HT1080 (cell line): ENCODE measurements at regions not wholly inside any gene's neighbourhood (a gene's known extent, or its start where the extent isn't known, plus 50 kb on each side); places are given as distances from the start of the nearest gene placed in this dataset.
A peak's percentile ranks its signal among the peaks of the same experiment; 100 is the strongest.

Source experiments
- DNase-seq: peaks from one replicate; pipeline ENCODE4 v3.0.0-alpha.2; 2015; ENCODE audit warnings: low read depth

DNA sequence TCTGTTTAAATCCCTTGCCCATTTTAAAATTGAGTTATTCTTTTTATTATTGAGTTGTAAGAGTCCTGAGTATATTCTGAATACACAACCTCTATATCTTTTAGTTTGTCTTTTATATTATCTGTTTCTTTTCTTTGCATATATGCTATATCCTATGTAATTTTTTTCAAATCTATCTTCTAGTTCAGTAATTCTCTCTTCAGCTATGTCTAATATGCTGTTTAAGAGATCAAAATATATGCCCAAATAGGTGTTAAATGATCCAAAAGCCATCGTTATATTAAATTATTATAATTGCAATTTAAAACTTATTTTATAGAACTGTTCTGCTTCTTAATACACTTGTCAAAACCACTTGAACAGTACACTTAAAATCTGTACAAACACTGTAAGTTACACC, 107.4 kb upstream of the TSPAN5 start:
- no peak for DNase-seq

DNA sequence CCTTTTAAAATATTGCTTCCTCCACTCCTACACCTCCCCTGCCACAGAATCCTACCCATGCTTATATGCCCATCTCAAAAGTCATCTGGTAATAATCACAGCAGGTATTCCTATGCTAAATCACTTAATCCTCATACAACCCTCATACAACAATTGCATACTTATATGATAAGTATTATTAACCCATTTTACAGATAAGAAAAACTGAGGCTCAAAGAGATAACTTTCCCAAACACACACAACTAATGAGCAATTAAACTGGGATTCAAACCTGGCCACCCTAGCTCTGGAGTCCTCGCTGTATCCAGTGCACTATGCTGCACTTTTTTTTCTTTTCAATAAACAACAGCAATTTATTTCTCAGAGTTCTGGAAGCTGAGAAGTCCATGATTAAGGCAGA, 99.8 kb upstream of the TSPAN5 start:
- no peak for DNase-seq

DNA sequence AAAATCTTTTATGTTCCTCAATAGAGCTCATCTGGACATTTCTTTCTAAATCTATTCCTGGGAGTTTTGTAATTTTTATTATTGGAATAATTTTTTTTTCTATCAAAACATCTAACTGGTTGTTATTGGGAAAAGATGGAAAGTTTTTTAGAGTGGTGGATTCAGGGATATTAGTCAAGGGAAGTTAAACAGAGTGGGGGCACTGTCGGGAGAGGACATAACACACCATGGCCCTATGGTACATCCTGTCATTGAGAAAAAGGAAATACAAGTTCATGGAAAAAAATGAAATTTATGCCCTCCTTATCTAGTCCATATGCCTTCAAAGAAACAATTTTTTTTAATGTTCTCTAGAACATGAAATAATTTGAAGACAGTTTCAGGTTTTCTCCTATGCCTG, 96.3 kb upstream of the TSPAN5 start:
- DNase-seq: no peak

DNA sequence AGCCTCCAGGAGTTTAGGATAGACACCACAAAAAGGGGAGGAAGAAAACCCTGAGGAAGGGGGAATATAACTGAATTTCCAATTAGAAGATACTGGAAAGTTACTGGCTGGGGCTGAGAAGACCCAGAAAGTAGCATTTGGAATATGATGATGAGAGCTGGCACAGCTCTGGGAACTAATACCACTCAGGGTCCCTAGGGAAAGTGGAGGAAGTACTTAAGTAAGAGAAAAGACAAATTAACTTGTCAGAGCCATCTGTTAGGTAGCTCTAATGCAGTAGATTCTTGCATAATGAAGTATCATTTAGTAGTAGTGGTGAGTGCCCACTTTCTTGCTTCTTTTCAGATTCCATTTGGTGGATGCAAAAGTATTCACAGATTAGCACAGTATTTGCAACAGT, 90.8 kb upstream of the TSPAN5 start:
- DNase-seq: no peak

DNA sequence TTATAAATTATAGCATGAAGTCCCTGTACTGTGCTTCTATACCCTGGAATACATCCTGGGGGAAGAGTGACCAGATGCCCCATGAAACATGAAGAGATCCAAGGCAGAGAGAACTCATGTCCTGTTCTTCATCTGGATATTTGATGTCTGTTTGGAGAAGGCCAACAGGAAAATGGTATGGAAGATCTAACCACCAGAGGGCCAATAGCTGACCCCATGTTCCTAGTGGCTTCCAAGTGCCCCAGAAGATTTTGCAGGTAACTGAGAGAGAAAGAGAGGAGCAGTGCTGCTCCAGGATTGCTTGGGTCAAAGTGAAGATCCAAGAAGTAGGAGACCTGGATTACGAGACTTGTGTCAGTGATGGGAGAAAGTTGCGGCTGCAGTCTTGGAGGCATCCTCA, 90.2 kb upstream of the TSPAN5 start:
- DNase-seq: no peak

DNA sequence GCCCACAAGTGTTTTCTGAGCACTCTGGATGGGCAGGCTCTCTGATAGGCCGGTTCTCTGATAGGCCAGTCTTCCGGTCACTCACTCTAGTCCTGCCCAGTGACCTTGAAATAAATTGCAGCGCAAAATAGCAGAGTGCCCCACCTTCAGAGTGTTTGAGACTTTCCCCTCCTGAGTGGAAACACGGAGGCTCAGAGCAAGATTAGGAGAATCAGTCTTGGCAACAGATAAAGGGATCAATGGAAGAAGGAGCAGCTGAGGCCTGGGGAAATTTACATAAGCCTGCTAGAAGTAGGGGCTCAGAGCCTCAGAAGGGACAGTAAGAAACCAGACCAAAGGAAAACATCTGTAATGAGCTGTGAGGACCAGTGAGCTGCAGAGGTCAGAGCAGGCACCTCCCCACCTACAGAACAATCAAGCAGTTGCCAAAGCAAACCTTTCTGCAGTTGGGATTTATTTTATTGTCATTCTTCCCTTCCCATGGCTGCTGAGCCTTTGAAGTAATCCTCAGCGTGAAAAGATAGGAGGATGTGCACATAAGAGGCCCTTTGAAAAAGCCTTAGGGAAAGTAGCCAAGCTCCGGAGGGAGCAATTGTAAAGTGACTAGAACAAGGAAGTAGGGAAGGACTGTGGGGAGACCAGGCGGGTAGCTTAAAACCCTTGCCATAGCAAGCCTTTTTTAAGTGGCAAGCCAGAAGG, 89.1 kb upstream of the TSPAN5 start:
- DNase-seq: no peak

DNA sequence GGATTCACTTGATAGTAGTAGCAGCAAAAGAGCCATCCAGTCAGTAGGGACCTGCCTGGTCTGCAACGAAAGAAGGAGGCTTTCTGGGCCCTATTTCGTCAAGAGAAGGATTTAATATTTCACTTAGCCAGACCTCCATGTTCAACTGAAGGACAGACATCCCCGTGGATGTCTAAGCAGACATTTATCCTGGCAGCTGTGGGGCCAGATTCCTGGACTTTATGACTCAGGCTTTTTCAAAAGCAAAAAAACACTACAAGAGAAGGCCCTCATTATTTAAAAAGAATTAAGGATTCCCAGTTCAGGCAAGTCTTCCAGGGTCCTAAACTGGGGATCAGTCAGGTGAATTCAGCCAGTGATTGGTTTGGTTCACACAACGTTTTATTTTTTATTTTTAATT, 88.5 kb upstream of the TSPAN5 start:
- no peak for DNase-seq

DNA sequence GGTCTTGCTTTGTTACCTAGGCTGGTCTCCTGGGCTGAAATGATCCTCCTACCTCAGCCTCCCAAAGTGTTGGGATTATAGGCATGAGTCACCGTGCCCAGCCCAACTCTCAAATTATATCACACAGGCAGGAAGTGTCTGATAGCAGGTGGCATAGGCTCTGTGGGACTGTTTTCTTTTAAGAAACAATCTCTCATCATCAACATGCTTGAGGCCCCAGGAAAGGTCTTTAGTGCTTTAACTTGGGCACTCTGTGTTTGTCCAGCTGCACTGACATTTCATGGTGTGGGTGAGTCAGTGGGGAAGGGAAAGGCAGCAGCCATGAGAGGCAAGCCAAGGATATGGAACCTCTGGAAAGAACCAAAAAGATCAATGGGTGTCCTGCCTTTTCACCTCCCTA, 88.1 kb upstream of the TSPAN5 start:
- DNase-seq: peak; percentile 64

DNA sequence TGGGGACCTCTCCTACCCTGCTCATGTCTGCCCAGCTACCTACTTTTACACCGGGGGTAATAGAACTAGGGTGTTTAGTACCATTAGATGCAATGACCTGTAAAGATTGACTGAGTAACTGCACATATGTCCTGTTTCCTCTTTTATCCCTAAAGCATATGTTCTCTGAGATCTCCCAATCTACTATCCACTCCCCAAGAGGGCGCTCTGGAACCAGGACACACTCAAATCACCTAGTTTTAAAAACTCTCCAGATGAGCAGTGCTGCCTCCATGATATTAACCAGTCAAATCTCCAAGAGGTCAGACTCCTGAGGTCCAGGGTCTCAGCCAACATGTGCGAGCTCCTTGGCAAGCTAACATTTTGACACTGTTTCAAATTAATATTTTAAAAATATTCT, 87.0 kb upstream of the TSPAN5 start:
- no peak for DNase-seq

DNA sequence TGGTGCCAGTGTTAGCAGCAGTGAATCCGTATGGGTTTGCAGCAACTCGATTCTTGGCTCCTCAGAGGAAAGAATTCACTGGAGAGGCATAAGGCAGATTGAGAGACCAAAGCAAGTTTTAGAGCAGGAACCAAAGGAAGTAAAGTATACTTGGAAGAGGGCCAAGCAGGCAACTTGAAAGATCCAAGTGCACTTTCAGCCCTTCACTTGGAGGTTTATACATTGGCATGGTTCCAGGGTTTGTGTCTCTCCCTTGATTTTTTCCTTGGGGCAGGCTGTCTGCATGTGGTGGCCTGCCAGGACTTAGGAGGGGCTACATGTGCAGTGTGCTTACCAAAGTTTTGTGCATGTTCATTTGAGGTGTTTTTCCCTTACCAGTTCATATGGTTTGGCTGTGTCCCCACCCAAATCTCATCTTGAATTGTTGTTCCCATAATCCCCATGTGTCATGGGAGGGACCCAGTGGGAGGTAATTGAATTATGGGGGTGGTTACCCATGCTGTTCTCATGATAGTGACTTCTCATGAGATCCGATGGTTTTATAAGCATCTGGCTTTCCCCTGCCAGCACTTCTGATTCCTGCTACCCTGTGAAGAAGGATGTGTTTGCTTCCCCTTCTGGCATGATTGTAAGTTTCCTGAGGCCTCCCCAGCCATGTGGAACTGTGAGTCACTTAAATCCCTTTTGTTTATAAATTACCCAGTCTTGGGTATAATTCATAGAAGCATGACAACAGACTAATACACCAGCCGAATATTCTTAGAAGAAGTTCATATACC, 86.2 kb upstream of the TSPAN5 start:
- DNase-seq: no peak

DNA sequence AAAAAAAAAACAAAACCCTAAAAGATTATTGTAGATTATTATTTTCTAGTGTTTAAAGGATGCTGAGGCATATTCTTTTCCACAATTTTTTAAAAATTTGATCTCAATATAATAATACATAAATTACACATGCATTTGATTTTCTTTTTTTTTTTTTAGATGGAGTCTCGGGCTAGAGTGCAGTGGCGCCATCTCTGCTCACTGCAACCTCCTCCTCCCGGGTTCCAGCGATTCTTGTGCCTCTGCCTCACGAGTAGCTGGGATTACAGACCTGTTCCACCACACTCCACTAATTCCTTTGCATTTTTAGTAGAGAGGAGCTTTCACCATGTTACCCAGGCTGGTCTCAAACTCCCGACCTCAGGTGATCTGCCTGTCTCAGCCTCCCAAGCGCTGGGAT, 83.5 kb upstream of the TSPAN5 start:
- no peak for DNase-seq

DNA sequence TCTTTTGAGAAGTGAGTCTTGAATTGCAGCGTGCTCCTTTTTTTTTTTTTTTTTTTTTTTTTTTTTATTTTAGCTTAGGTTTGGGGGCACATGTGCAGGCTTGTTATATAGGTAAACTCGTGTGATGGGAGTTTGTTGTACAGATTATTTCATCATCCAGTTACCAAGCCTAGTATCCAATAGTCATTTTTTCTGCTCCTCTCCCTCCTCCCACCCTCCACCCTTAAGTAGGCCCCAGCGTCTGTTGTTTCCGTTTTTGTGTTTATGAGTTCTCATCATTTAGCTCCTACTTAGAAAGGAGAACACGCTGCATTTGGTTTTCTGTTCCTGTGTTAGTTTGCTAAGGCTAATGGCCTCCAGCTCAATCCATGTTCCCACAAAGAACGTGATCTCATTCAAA, 81.3 kb upstream of the TSPAN5 start:
- DNase-seq: no peak

DNA sequence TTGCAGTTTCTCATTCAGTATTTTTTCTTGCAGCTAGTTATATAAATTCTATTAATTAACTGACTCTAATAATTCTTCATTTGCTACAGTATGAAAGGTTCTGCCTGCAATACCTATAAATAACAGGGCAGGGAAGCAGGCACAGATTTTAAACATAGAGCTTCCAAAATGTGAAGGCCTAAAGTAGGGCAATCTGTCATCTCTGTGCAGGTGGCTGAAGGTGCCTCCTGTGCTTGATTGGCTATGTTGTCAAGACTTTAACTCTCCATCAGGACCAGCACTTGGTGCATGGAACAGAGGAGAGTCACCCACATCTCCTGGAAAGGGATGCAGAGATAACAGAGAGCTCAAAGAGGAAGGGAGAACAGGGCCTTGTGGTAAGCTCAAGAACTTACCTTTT, 75.2 kb upstream of the TSPAN5 start:
- no peak for DNase-seq

DNA sequence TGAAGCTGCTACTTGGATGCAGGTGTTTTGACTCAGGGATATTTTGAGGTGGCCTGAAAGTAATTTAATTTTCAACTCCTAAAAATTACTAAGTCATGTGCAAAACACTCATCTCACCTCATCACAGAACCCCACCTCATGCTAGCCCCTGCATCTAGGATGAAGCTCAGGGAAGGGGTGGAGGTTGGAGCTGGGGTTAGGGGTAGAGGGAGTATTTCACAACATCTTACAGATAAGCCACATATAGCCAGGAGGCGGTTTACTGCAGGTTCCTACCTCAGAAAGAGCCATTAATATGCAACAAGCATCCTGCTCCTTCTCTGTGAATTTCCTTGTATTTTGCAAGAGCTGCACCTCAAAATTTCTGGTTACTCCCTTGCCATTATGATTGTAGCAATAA, 70.5 kb upstream of the TSPAN5 start:
- DNase-seq: no peak

DNA sequence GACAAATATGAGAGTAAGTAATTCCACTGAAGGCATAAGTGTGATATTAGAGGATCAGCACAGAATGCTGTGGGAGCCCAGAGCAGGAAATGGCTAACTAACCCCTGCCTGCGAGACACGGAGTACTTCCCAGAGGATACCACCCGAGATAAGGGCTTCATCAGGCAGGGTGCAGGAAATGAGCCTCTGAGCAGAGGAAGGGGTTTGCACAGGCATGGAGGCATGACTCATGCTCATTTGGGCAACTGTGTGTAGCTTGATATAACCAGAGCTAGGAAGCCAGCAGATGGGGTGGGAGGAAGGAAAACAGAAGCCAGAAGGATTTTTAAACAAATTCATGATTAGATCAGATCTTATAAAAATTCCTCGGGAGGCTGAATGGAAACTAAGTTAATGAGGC, 70.0 kb upstream of the TSPAN5 start:
- peak; percentile 87 for DNase-seq

DNA sequence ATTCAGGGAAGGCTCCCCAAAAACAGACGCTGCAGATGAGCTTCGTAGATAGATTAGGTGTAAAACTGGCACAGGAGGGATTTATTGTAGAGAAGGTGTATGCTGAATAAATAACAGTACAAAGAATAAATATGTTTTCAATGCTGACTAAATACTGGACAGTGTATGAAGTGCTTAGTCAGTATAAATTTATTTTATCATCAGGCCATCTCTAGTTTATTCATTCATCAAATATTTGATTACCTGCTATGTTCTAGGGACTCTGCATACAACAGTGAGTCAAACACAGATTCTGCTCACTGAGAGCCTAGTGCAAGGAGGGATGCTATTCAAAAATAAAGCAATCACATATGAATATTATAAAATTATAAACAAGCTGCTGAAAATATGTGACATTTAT, 63.6 kb upstream of the TSPAN5 start:
- no peak for DNase-seq

DNA sequence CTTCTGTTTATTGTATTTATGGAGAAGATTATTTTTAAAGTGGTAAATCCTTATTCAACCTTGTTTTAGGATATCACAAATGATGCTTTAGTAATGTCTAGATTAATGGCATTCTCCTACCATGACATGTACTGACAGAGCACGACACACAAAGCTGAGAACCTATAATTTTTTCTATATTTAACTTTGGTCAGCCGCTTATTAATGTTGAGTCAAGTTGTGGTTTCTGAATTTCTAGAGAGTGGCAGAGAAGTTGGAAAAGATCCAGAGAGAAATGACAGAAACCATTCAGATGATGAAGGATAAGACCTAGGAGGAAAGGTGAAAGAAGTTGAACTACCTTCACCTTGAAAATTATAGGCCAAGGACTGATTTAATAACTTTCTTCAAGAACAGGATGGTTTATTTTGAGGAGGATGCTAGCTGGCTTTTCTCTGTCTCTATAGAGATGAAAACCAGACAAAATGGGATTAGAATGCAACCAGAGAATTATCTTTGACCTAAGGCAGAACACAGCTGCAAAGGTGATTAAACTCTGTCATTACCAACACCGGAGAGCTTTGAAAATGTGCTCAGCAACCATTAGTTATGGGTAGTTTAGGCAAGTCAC, 62.6 kb upstream of the TSPAN5 start:
- DNase-seq: peak; percentile 89

DNA sequence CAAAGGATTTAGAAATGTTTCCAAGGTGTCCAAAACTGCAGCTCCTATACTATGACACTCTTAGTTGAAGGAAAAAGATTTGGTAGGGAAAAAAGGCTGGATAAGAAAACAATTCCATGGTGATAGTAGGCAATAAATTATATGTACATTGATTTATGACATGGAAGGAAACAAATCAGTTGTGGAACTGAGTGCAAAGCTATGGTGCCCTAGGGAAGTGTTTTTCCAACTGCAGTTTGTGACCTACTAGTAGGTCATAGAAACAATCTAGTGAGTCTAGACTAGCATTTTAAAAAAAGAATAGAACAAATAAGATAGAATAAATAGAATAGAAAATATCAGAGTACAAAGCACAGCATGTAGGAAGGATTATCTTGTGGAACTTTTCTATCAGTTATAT, 58.4 kb upstream of the TSPAN5 start:
- DNase-seq: no peak

DNA sequence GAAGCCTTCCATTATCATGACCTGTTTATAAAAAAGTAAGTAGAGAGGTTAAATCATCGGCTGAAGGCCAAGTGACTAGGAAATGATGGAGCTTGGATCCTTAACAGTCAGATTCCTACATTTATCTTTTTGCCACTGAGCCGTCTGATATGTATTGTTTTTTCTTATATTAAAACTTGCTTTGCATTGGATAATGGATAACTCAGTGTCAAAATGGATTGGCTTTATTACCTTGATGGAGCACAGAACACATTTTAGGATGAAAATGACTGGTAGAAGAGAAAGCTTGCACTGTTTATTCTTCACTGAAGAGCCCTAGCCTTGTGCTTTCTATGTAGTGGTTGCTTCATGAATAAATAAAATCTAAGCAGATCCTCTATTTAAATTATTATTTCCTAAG, 54.2 kb upstream of the TSPAN5 start:
- no peak for DNase-seq

DNA sequence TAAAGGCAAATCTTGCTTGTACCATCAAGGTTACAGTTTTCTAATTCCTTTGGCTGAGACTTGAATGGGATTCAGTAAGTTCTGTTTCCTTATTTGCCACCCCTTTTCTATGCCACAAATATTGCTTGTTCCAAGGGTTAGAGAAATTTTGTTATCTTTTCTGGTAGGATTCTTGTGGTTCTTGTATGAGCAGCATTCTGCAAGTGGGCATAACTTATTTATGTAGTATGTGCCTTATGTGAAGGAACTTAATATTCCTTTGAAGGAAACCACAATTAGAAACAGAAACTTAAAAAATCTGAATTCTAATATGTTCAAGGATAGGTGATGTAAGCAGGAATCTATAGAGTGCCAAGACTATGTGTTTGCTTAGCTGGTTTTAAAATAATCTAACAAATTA, 53.1 kb upstream of the TSPAN5 start:
- no peak for DNase-seq

DNA sequence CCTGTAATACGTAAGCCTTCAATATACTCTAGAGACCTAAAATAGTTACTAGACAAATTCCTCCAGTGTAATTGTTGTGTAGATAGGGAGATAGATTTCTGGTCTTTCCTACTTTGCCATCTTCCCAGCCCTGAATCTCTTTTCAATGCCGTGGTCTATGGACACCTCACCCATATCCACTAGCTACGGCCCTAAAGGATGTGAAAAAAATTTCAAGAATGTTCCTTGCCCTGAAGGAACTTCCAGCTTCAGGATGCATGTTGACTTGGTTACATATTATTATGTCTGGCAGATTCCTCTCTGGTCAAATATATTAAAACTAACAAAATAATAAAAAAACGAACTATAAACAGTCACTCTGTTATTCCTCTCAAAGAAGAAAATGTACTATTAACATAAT, 52.4 kb upstream of the TSPAN5 start:
- peak; percentile 10 for DNase-seq
